Small intestine (tissue), 7 donors: ENCODE measurements at regions not wholly inside any gene's neighbourhood (a gene's known extent, or its start where the extent isn't known, plus 50 kb on each side); places are given as distances from the start of the nearest gene placed in this dataset.
A peak's percentile ranks its signal among the peaks of the same experiment; 100 is the strongest.

Source experiments
- DNase-seq, 2 donors: peaks; one replicate each; pipeline versions ENCODE4 v3.0.0 to v3.0.0-alpha.2; 2013
- FAIRE-seq: peaks from 2 replicates; lab custom pipeline; 2012; peaks lifted over from hg19 to GRCh38; lab: Jason Lieb, UNC
- H3K27ac ChIP-seq, 3 donors: one replicate each; pipeline ENCODE4 v1.5.1; 2013; ENCODE audit warnings: low read length in 2 of 3, mild to moderate bottlenecking in 2 of 3, control low read depth in 1 of 3, inconsistent platforms in 1 of 3, low read depth in 1 of 3, moderate library complexity in 1 of 3
- H3K27me3 ChIP-seq, 3 donors: one replicate each; pipeline ENCODE4 v1.6.1; 2013; ENCODE audit warnings: low read length in 3 of 3, inconsistent platforms in 1 of 3; ENCODE audit not compliant: control insufficient read depth in 3 of 3, insufficient read depth in 3 of 3
- H3K36me3 ChIP-seq, 3 donors: one replicate each; pipeline ENCODE4 v1.6.1; 2013; ENCODE audit warnings: low read length in 3 of 3, inconsistent platforms in 1 of 3, low read depth in 1 of 3, mild to moderate bottlenecking in 1 of 3, moderate library complexity in 1 of 3; ENCODE audit not compliant: control insufficient read depth in 3 of 3, insufficient read depth in 2 of 3
- H3K4me1 ChIP-seq, 3 donors: one replicate each; pipeline ENCODE4 v1.6.1; 2013; ENCODE audit warnings: low read length in 2 of 3, inconsistent platforms in 1 of 3, low read depth in 1 of 3, mild to moderate bottlenecking in 1 of 3, moderate library complexity in 1 of 3; ENCODE audit not compliant: control insufficient read depth in 3 of 3, insufficient read depth in 2 of 3
- H3K4me3 ChIP-seq, 3 donors: one replicate each; pipeline ENCODE4 v1.5.1; 2013; ENCODE audit warnings: low read length in 3 of 3, control low read depth in 1 of 3, inconsistent platforms in 1 of 3, low read depth in 1 of 3, mild to moderate bottlenecking in 1 of 3, moderate library complexity in 1 of 3
- H3K9me3 ChIP-seq, 2 donors: one replicate each; pipeline ENCODE4 v1.6.1; 2013; ENCODE audit warnings: low read depth in 1 of 2, low read length in 1 of 2; ENCODE audit not compliant: control insufficient read depth in 2 of 2, insufficient read depth in 1 of 2
- WGBS, 3 donors: extraction: QIAGEN DNeasy Blood & Tissue Kit; methylation state at CpG; one replicate each; pipeline ENCODE4 v1.1.7; 2013; 5-methylcytosine and 5-hydroxymethylcytosine counted together
- donor health status: healthy with polysubstance abuse.
- donor health status: control.
- donor health status: control.
- donor health status: Bipolar disorder and iron deficiency.
- donor health status: healthy.

DNA sequence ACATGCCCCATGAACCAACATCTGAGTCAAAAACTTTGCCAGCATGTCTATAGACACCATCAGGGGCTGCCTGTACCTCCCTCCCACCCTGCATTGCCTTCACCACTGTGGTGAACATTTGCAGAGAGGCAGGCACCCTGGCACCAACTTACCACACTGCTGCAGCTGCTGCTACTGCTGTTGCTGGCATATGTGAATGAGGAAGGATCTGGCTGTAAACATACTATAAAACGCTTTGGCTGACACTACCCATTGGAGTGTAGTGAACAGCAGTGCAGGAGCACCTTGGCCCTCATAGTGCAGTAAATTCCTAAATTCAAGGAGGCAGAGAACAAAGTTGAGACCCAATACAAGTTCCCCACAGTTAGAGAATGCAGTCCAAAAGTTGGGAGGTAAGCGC is 90.6 kb upstream of the SPIN4 start:
- no peak for DNase-seq
- no peak overlapping the region for H3K27ac ChIP-seq
- H3K4me3 ChIP-seq = no peak overlapping the region
- H3K4me1 ChIP-seq = no peaks in the 10 kb centered on the region
- H3K9me3 ChIP-seq = peaks cover 0 to 3% of the 10 kb centered on the region in 2 donors
- no peak for FAIRE-seq
- H3K36me3 ChIP-seq = no peaks in the 10 kb centered on the region
- WGBS, 3 donors = 77 to 96% (median 93%) methylated on average over 2 of the region's 2 CpGs
- H3K27me3 ChIP-seq = no peaks in the 10 kb centered on the region

DNA sequence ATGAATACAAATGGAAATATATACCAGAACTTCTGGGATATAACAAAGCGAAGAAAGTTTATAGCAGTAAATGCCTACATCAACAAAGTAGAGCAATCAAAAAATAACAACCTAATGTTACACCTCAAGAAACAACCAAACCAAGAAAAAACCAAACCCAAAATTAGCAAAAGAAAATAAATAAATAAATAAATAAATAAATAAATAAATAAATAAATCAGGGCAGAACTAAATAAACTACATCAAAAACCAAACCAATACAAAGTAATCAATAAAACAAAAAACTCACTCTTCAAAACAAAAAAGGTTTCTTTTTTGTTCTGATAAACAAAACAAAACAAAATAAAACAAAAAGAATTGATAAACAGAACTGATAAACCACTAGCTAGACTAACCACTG is 88.4 kb upstream of the SPIN4 start:
- Histone ChIP-seq H3K9me3 (peaks cover 0 to 11% of the 10 kb centered on the region in 2 donors), H3K27me3 (no peaks in the 10 kb centered on the region), H3K36me3 (no peaks in the 10 kb centered on the region), H3K4me3 (no peak overlapping the region), H3K4me1 (no peaks in the 10 kb centered on the region), H3K27ac (no peak overlapping the region)
- WGBS, 3 donors = 90 to 100% (median 97%) methylated on average over 1 of the region's 1 CpG
- FAIRE-seq (no peak), DNase-seq (no peak)

DNA sequence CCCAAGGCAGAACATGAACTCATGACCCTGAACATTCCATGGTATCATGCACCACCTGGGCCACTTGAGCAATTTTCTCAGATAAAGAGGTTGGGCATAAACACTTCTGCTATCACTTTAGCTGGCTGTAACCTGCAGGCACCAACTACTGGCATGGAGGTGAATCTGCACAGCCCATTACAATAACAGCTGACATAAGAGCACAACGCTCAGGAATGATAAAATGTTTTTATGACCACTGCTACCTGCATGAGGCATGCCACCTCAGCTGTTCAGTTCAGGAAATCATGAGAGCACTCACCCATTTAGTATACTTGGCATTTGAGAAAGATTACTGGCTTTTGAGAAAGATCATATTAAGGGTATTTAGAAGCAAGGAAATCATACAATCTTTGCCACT is 85.7 kb upstream of the SPIN4 start:
- Histone ChIP-seq H3K9me3 (peaks cover 0 to 21% of the 10 kb centered on the region in 2 donors), H3K36me3 (peaks cover 0 to 3% (median 0%) of the 10 kb centered on the region in 3 donors), H3K27ac (no peak overlapping the region), H3K4me3 (no peak overlapping the region), H3K27me3 (no peaks in the 10 kb centered on the region), H3K4me1 (no peaks in the 10 kb centered on the region)
- FAIRE-seq (no peak), DNase-seq (no peak)
- WGBS, 3 donors = 44 to 88% (median 73%) methylated on average over 1 of the region's 1 CpG

- DNase-seq (peak in 1 of 2 donors; percentile 18), FAIRE-seq (no peak)
- H3K27ac ChIP-seq = no peak overlapping the region
- H3K27me3 ChIP-seq = no peaks in the 10 kb centered on the region
- peaks cover 0 to 25% of the 10 kb centered on the region in 2 donors for H3K9me3 ChIP-seq
- H3K36me3 ChIP-seq = peaks cover 0 to 7% (median 0%) of the 10 kb centered on the region in 3 donors
- 61 to 69% (median 67%) methylated on average over 6 of the region's 6 CpGs for WGBS, 3 donors
- H3K4me1 ChIP-seq = no peaks in the 10 kb centered on the region
- no peak overlapping the region for H3K4me3 ChIP-seq
Observed at GRCh38 chrX:63434665-63435064, 83.5 kb upstream of the SPIN4 start.

GRCh38 chrX:63434206-63434605 is 83.1 kb upstream of the SPIN4 start:
- Histone ChIP-seq H3K36me3 (peaks cover 0 to 7% (median 0%) of the 10 kb centered on the region in 3 donors), H3K27ac (no peak overlapping the region), H3K4me3 (no peak overlapping the region), H3K4me1 (no peaks in the 10 kb centered on the region), H3K27me3 (no peaks in the 10 kb centered on the region), H3K9me3 (peaks cover 0 to 27% of the 10 kb centered on the region in 2 donors)
- FAIRE-seq (no peak), DNase-seq (no peak)
- 92 to 99% (median 93%) methylated on average over 10 of the region's 10 CpGs for WGBS, 3 donors

DNA sequence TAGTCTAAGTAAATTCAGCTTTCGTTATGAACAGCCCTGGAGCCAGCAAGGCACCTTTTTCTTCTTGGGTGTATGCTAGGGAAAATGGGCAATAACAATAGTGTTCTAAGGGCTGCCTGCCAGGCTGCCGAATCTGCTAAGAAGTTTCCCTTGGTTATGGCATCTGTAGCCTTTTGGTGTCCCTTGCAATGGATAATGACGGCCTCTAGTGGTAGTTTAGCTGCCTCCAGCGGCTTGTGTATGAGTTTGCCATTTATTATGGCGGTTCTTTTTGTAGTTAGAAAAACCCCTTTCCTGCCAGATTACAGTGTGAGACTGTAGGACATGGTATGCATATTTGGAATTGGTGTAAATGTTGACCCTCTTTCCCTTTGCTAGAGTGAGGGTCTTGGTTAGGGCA is 78.9 kb upstream of the SPIN4 start:
- H3K36me3 ChIP-seq = peaks cover 0 to 12% (median 0%) of the 10 kb centered on the region in 3 donors
- no peaks in the 10 kb centered on the region for H3K27me3 ChIP-seq
- no peaks in the 10 kb centered on the region for H3K4me1 ChIP-seq
- FAIRE-seq (no peak), DNase-seq (no peak)
- H3K4me3 ChIP-seq = no peak overlapping the region
- H3K9me3 ChIP-seq = peaks cover 0 to 22% of the 10 kb centered on the region in 2 donors
- 64 to 95% (median 91%) methylated on average over 5 of the region's 5 CpGs for WGBS, 3 donors
- no peak overlapping the region for H3K27ac ChIP-seq

GRCh38 chrX:63428348-63428747 is 77.2 kb upstream of the SPIN4 start:
- Histone ChIP-seq H3K4me1 (no peaks in the 10 kb centered on the region), H3K4me3 (no peak overlapping the region), H3K27me3 (no peaks in the 10 kb centered on the region), H3K27ac (no peak overlapping the region), H3K36me3 (peaks cover 0 to 16% (median 0%) of the 10 kb centered on the region in 3 donors), H3K9me3 (peaks cover 0 to 11% of the 10 kb centered on the region in 2 donors)
- DNase-seq (no peak), FAIRE-seq (no peak)
- WGBS, 3 donors = 82 to 97% (median 97%) methylated on average over 5 of the region's 5 CpGs

- Histone ChIP-seq H3K36me3 (peaks cover 0 to 13% (median 0%) of the 10 kb centered on the region in 3 donors), H3K27me3 (no peaks in the 10 kb centered on the region), H3K9me3 (peaks cover 0 to 8% of the 10 kb centered on the region in 2 donors), H3K27ac (no peak overlapping the region), H3K4me1 (no peaks in the 10 kb centered on the region), H3K4me3 (no peak overlapping the region)
- whole genome bisulfite sequencing, 3 donors = 81 to 98% (median 93%) methylated on average over 7 of the region's 7 CpGs
- DNase-seq (no peak), FAIRE-seq (no peak)
Observed at GRCh38 chrX:63426519-63426918, 75.4 kb upstream of the SPIN4 start.

GRCh38 chrX:63424063-63424462 is 72.9 kb upstream of the SPIN4 start:
- Histone ChIP-seq H3K9me3 (peaks cover 0 to 5% of the 10 kb centered on the region in 2 donors), H3K4me1 (no peaks in the 10 kb centered on the region), H3K27ac (no peak overlapping the region), H3K4me3 (no peak overlapping the region), H3K27me3 (no peaks in the 10 kb centered on the region), H3K36me3 (peaks cover 0 to 9% (median 0%) of the 10 kb centered on the region in 3 donors)
- no peak for FAIRE-seq
- no peak for DNase-seq
